ENCODE measurements at regions not wholly inside any gene's neighbourhood (a gene's known extent, or its start where the extent isn't known, plus 50 kb on each side); places are given as distances from the start of the nearest gene placed in this dataset.

- TF ChIP-seq EGR1 (IDR thresholded peaks at IDR 0.05) (peak; percentile 16; the same call in 1 of the 2 replicates), CEBPB (IDR thresholded peaks at IDR 0.05) (no peak)
Measured at GRCh38 chr3:64445109-64445943, 220.1 kb upstream of the PRICKLE2 start.

DNA sequence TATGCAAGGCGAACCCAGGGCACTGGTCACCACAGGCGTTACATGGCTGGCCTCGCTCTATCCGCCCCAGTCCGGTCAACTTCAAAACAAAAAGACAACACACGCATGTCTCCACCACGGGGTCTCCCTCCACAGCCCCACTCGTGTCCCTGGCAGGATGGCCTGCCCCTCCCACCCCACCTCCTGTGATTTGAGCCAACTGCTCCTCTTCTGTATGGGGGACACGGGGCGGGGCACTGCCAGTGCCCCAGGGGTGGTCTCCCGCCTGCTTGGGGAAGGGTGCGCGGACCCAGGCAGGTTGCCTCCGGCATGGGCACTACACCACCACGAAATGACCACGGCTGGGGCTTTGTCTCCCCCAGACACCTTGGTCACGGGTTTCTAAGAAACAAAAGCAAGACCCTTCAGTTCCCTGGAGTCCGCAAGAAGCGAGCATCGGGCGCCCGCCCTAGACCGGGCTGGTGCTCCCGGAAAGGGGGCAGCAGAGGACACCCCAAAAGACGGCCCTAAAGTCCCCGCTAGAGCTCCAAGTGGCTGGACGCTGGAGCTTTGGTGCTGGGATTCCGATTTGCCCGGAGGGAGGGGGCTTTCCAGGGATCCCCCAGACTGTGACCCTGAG is 219.3 kb upstream of the PRICKLE2 start:
- TF ChIP-seq CEBPB (IDR thresholded peaks at IDR 0.05): no peak

DNA sequence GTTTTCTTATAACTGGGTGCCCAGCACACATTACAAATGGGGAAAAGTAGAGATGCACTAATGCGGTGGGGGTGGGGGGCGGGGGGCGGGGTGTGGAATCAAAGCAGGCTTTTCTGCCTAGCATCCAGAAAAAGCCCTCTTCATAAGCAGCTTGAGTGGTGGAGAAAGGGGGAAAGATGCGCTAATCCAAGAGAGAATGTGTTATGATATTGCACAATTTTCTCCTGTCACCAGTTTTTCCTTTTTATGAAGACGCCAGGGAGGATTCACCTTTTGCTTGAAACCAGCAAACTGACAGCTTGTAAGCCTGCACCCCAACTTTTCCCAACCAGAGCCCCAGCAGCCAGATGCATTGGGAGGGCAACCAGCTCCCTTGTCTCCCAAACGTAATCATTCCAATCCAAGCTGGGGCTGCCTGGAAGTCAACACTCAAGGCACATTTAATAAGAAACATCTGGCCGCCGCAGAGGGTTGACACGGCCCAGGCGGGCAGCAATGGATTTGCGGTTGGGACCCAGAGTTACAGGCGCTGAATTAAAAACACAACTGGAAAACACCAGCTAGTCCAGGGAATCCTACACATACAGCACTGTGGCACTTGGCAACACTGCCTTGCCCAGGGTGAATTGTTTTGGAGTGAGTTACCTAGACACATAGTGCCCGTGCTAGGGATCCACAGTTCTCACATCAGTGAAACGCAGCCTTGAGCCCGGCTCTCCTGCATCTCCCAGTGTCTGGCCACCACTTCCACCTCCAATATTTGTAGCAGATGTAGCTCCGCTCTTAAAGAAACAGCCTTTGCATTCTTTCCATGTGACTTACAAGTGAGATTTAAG is 218.5 kb upstream of the PRICKLE2 start:
- TF ChIP-seq NFIC (IDR thresholded peaks at IDR 0.05) (no peak), RAD21 (IDR thresholded peaks at IDR 0.05; ENCODE audit: low read depth) (no peak), YY1 (IDR thresholded peaks at IDR 0.05; ENCODE audit: low read depth) (no peak), FOXM1 (IDR thresholded peaks at IDR 0.05; ENCODE audit: borderline replicate concordance, low read depth) (no peak), TAF1 (IDR thresholded peaks at IDR 0.05; ENCODE audit: low read depth) (no peak), TCF12 (IDR thresholded peaks at IDR 0.05; ENCODE audit: low read depth) (no peak), MAX (IDR thresholded peaks at IDR 0.05) (no peak), EGR1 (IDR thresholded peaks at IDR 0.05) (no peak), EP300 (IDR thresholded peaks at IDR 0.05; ENCODE audit: borderline replicate concordance) (no peak), TEAD4 (IDR thresholded peaks at IDR 0.05) (no peak), CREB1 (IDR thresholded peaks at IDR 0.05; ENCODE audit: low read depth) (no peak), CEBPB (IDR thresholded peaks at IDR 0.05) (no peak), USF1 (IDR thresholded peaks at IDR 0.05) (no peak), ZBTB7A (IDR thresholded peaks at IDR 0.05; ENCODE audit: low read depth) (no peak)
- TF ChIP-seq, protein P1, sequence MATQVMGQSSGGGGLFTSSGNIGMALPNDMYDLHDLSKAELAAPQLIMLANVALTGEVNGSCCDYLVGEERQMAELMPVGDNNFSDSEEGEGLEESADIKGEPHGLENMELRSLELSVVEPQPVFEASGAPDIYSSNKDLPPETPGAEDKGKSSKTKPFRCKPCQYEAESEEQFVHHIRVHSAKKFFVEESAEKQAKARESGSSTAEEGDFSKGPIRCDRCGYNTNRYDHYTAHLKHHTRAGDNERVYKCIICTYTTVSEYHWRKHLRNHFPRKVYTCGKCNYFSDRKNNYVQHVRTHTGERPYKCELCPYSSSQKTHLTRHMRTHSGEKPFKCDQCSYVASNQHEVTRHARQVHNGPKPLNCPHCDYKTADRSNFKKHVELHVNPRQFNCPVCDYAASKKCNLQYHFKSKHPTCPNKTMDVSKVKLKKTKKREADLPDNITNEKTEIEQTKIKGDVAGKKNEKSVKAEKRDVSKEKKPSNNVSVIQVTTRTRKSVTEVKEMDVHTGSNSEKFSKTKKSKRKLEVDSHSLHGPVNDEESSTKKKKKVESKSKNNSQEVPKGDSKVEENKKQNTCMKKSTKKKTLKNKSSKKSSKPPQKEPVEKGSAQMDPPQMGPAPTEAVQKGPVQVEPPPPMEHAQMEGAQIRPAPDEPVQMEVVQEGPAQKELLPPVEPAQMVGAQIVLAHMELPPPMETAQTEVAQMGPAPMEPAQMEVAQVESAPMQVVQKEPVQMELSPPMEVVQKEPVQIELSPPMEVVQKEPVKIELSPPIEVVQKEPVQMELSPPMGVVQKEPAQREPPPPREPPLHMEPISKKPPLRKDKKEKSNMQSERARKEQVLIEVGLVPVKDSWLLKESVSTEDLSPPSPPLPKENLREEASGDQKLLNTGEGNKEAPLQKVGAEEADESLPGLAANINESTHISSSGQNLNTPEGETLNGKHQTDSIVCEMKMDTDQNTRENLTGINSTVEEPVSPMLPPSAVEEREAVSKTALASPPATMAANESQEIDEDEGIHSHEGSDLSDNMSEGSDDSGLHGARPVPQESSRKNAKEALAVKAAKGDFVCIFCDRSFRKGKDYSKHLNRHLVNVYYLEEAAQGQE (IDR thresholded peaks at IDR 0.05; ENCODE audit: low read depth): no peak

GRCh38 chr3:64441861-64442260 is 216.6 kb upstream of the PRICKLE2 start:
- no peak for TF ChIP-seq EGR1 (IDR thresholded peaks at IDR 0.05)
- no peak for TF ChIP-seq USF1 (IDR thresholded peaks at IDR 0.05)
- TF ChIP-seq TAF1 (IDR thresholded peaks at IDR 0.05; ENCODE audit: low read depth): no peak
- TF ChIP-seq TCF12 (IDR thresholded peaks at IDR 0.05; ENCODE audit: low read depth): no peak
- TF ChIP-seq MAX (IDR thresholded peaks at IDR 0.05): no peak
- TF ChIP-seq CEBPB (IDR thresholded peaks at IDR 0.05): no peak
- TF ChIP-seq, protein P1 (IDR thresholded peaks at IDR 0.05; ENCODE audit: low read depth): no peak
- TF ChIP-seq RAD21 (IDR thresholded peaks at IDR 0.05; ENCODE audit: low read depth): no peak
- TF ChIP-seq EP300 (IDR thresholded peaks at IDR 0.05; ENCODE audit: borderline replicate concordance): no peak
- no peak for TF ChIP-seq YY1 (IDR thresholded peaks at IDR 0.05; ENCODE audit: low read depth)
- TF ChIP-seq FOXM1 (IDR thresholded peaks at IDR 0.05; ENCODE audit: borderline replicate concordance, low read depth): no peak
- no peak for TF ChIP-seq TEAD4 (IDR thresholded peaks at IDR 0.05)
- no peak for TF ChIP-seq ZBTB7A (IDR thresholded peaks at IDR 0.05; ENCODE audit: low read depth)
- no peak for TF ChIP-seq NFIC (IDR thresholded peaks at IDR 0.05)
- TF ChIP-seq CREB1 (IDR thresholded peaks at IDR 0.05; ENCODE audit: low read depth): no peak

DNA sequence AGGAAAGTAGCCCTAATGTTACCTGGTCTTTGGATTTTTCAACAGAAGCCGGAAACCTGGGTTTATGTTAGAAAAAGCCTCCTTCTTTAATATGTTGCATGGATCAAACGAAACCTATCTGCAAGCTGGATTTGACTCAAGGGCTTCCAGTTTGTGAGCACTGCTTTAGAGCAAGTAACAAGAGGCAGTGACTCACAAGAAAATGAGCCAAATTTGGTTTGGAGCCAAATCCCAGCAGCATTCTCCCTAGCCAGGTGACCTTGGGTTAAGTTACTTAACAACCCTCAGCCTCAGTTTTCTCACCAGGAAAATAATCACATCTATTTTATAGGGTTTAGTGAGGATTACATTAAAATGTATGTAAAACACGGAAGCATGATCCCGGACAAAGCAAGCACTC is 215.2 kb upstream of the PRICKLE2 start:
- peak; percentile 88 for TF ChIP-seq NFIC (IDR thresholded peaks at IDR 0.05)
- TF ChIP-seq, protein P1 (IDR thresholded peaks at IDR 0.05; ENCODE audit: low read depth): no peak

Measured in Ishikawa (cell line).